H4 (cell line): ENCODE measurements at regions not wholly inside any gene's neighbourhood (a gene's known extent, or its start where the extent isn't known, plus 50 kb on each side); places are given as distances from the start of the nearest gene placed in this dataset.
"Not testable (repeated sequence)": the region's sequence is repeated elsewhere in the genome, so short reads cannot be mapped to it uniquely, and the experiment has no call there.

ENCODE experiments used
- DNase-seq: peaks from one replicate; pipeline ENCODE4 v3.0.0-alpha.2; 2015; ENCODE audit warnings: low spot score

- DNase-seq: peak; percentile 17
Observed at GRCh38 chr11:92027136-92027535, 197.5 kb upstream of the FAT3 start.

DNA sequence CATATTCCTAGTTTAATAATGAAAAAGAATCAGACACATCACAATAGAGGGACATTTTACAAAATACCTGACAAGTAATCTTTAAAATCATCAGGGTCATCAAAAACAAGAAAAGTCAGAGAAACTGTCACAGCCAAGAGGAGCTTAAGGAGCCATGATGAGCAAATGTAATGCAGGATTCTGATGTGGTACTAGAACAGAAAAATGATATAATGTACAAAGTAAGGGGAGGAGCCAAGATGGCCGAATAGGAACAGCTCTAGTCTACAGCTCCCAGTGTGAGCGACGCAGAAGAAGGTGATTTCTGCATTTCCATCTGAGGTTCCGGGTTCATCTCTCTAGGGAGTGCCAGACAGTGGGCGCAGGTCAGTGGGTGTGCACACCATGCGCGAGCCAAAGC is 198.0 kb upstream of the FAT3 start:
- peak; percentile 9 for DNase-seq

GRCh38 chr11:92024788-92025187 is 199.8 kb upstream of the FAT3 start:
- DNase-seq: no peak

GRCh38 chr11:92022499-92022898 is 202.1 kb upstream of the FAT3 start:
- DNase-seq: no peak

GRCh38 chr11:92018332-92018731 is 206.3 kb upstream of the FAT3 start:
- DNase-seq: no peak

- no peak for DNase-seq
Observed at GRCh38 chr11:92008249-92008648, 216.4 kb upstream of the FAT3 start.

DNA sequence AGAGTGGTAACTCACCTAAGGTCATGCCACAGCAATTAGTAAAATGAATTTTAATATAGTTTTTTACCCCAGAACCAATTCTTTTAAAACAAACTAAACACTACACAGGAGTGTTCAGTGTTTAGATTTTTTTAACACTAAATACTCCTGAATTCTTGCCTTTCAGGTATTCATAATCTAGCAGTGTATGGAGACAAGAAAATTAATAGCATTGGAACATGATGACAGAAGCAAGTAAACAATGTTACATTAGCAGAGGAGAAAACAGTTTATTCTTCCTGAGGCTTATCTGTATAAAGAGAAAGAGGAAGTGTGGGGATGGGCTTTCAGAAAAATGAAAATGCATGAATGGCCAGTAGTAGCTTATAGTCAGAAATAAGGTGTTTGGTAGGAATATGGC is 222.1 kb upstream of the FAT3 start:
- no peak for DNase-seq

DNA sequence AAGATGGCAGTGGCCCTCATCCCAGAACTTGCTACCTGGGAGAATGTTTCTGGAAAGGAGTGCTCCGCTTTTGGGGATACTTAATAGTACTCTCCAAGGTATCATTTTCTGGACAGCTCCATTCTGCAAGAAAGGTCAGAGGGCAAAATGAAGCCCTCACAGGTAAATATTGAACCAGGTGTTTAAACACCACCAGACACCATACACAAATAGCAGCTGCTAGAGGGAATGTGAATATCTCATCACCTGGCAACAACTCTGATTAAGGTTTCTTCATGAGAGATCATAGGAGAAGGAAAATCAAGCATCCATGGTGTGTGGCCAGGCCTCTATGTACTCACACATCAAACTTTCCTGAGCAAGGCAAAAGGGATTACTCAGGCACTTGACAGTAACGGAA is 226.1 kb upstream of the FAT3 start:
- no peak for DNase-seq

DNA sequence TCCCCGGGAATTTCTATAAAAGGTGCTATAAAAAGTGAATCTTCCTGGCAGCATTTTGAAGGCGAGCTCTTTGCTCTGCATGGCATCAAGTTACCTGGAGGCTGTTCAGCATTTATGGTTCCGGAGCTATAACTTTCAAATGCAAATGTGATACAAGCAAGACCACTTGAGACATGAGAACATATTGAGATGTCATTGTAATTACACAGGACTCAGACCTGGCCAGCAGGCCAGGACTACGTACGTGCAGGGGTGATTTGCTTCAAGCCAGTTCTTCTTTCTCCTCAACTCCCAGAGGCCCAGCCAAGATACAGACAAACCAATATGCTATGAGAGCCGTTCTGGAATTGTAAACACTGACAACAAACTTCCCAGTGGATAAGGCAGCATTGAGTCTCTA is 227.4 kb upstream of the FAT3 start:
- DNase-seq: no peak

GRCh38 chr11:91996526-91996925 is 228.1 kb upstream of the FAT3 start:
- no peak for DNase-seq

- not testable (repeated sequence) for DNase-seq
Observed at GRCh38 chr11:91988443-91988842, 236.2 kb upstream of the FAT3 start.

DNA sequence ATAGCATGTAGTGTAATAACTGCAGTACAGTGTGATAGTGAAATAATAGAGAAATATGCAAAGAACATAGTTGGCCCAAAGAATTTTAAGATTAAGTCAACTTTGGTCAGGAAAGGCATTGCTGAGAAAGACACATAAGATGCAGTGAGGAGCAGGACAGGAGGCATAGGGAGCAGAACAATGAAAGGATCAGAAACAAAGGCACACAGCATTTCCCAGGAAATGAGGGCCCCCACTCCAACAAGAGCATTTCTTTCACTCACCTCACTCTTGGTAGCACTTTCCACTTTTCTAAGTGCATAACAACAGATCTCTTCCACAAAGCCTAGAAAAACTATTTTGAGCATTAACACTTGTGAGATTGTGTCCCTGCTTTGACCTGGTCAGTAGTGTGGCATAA is 238.4 kb upstream of the FAT3 start:
- no peak for DNase-seq

GRCh38 chr11:91984033-91984584 is 240.5 kb upstream of the FAT3 start:
- no peak for DNase-seq

DNA sequence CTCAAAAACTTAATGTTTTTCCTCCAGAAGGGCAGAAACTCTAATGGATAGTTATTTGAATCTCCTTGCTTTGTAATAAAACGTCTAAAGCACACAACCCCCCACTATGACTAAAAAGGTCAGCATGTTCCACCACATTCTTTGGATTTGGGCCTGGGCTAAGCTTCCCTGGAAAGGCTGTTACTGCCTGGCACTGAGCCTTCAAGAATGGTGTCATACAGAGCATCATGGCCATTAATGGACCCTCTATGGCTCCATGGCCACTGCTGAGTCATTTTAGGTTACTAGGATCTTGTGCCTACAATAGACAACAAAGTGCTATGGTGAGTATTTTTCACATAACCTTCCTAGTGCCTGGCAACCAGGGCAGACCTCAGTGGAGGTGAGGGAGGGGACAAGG is 242.6 kb upstream of the FAT3 start:
- DNase-seq: peak; percentile 52

- no peak for DNase-seq
Observed at GRCh38 chr11:91979775-91980174, 244.8 kb upstream of the FAT3 start.

DNA sequence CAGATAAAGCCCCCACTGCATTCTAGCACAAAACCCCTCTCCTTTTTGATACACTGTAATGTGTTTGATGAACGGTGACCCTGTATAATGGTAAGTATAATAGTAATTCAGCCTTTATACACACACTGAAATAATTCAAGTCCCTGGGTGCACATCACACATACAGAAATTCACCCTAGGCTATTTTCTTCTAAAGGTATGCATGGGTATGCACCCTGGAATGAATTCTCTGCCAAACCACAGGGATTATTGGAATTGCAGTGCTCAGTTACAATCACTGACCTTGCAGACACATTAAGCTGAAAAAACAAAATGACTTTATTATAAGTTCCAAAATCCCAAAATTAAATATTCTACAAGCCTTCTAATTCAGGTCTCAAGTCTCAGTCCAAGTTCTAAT is 245.9 kb upstream of the FAT3 start:
- no peak for DNase-seq

GRCh38 chr11:91972665-91973266 is 251.9 kb upstream of the FAT3 start:
- DNase-seq: no peak

DNA sequence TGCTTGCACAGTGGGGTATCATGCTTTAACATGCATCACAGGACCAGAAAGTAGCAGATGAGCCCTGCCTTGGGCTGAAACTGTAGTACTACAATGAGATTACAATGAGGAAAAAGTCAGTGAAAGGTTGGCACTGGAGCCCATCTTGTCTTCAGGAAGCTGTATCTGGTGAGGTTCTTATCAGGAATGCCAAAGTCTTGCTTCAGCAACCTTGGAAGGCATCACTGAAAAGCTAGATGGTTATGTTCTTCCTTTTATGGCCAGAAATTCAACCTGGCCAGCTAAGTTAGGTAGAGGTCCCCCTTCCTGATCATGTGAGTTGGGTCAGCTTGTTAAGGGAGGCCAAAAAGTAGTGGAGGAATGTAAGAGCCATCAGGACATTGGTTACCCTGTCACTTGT is 254.0 kb upstream of the FAT3 start:
- no peak for DNase-seq

DNA sequence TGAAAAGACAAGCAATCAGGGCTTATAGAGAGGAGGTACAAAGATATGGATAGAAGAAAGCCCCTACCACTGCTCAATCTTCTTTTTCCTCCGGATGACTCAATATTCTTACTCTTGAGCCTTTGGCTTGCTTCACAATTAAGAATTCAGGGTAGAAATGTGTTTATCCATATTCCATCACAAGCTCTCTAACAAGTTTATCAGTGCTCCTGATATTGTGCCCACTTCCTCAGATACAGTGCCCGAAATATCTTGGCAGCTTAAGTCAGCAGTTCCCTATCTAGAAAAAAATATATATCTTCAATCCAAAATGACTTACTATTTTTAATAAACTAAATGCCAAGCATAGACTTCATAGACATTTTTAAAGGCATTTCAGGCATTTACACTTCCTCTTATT is 255.1 kb upstream of the FAT3 start:
- no peak for DNase-seq

GRCh38 chr11:91967691-91968045 is 256.9 kb upstream of the FAT3 start:
- DNase-seq: no peak

- DNase-seq: no peak
Observed at GRCh38 chr11:91967026-91967690, 257.5 kb upstream of the FAT3 start.

- DNase-seq: no peak
Observed at GRCh38 chr11:91966368-91966767, 258.2 kb upstream of the FAT3 start.

DNA sequence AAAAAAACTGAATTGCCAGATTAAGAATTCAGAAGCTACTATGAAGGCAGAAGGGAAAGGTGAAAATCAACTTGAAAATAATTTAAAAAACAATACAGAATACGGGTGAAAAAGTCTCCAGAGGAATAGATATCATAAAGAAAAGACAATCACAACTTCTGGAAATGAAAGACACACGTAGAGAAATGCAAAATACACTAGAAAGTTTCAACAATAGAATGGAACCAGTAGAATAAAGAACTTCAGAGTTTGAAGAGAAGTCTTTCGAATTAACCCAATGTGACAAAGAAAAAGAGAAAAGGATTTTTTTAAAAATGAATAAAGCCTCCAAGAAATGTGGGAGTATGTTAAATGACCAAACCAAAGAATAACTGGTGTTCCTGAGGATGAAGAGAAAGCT is 263.8 kb upstream of the FAT3 start:
- no peak for DNase-seq

GRCh38 chr11:91959411-91959810 is 265.2 kb upstream of the FAT3 start:
- no peak for DNase-seq
